Colonic mucosa (tissue), 4 donors: ENCODE measurements at regions not wholly inside any gene's neighbourhood (a gene's known extent, or its start where the extent isn't known, plus 50 kb on each side); places are given as distances from the start of the nearest gene placed in this dataset.

Experiments
- DNase-seq: peaks from one replicate; pipeline ENCODE4 v3.0.0-alpha.2; 2020
- H3K27ac ChIP-seq: fragments of 200-600 bp; one replicate; pipeline ENCODE4 v1.8.0; 2021
- H3K27me3 ChIP-seq: fragments of 200-600 bp; one replicate; pipeline ENCODE4 v1.8.0; 2021
- H3K36me3 ChIP-seq: fragments of 200-600 bp; one replicate; pipeline ENCODE4 v1.8.0; 2021
- H3K4me1 ChIP-seq: fragments of 200-600 bp; one replicate; pipeline ENCODE4 v1.8.0; 2021; ENCODE audit warnings: mild to moderate bottlenecking
- H3K4me3 ChIP-seq: fragments of 200-600 bp; one replicate; pipeline ENCODE4 v1.8.0; 2021
- H3K9ac ChIP-seq, 2 donors: one replicate each; pipeline ENCODE4 v1.7.0; 2013; ENCODE audit warnings: control low read depth in 2 of 2, low read depth in 2 of 2, low read length in 2 of 2
- H3K9me3 ChIP-seq: fragments of 200-600 bp; one replicate; pipeline ENCODE4 v1.8.0; 2021
- CTCF ChIP-seq: fragments of 200-600 bp; IDR thresholded peaks from one replicate; pipeline ENCODE4 v1.8.0; 2022; ENCODE audit warnings: antibody characterized with exemption, mild to moderate bottlenecking
- intact Hi-C: fragments of 100-400 bp; cut with DNase I; formaldehyde crosslinking; loops from one replicate; pipeline ENCODE4 v1.14.1; 2022
- donor health status: healthy.
- donor health status: DM: no; HTN: no; CAD: no.
- donor health status: DM: no; HTN: no; CAD: no.

GRCh38 chr16:59259074-59259949 is 525.2 kb upstream of the GOT2 start:
- Histone ChIP-seq H3K4me1 (no peaks in the 10 kb centered on the region), H3K36me3 (no peaks in the 10 kb centered on the region), H3K27ac (no peak overlapping the region), H3K9ac (no peak overlapping the region), H3K27me3 (no peaks in the 10 kb centered on the region), H3K4me3 (no peak overlapping the region), H3K9me3 (no peaks in the 10 kb centered on the region)
- TF ChIP-seq CTCF = no peak
- DNase-seq = no peak
- intact Hi-C loops = no loop called here

GRCh38 chr16:59252317-59252716 is 518.2 kb upstream of the GOT2 start:
- Histone ChIP-seq H3K27me3 (no peaks in the 10 kb centered on the region), H3K4me1 (no peaks in the 10 kb centered on the region), H3K27ac (no peak overlapping the region), H3K9me3 (no peaks in the 10 kb centered on the region), H3K36me3 (no peaks in the 10 kb centered on the region), H3K9ac (no peak overlapping the region), H3K4me3 (no peak overlapping the region)
- intact Hi-C loops = no loop called here
- DNase-seq = no peak
- TF ChIP-seq CTCF = no peak

- Histone ChIP-seq H3K4me1 (no peaks in the 10 kb centered on the region), H3K9me3 (no peaks in the 10 kb centered on the region), H3K27ac (no peak overlapping the region), H3K9ac (no peak overlapping the region), H3K27me3 (no peaks in the 10 kb centered on the region), H3K36me3 (no peaks in the 10 kb centered on the region), H3K4me3 (no peak overlapping the region)
- DNase-seq = no peak
- intact Hi-C loops = no loop called here
- TF ChIP-seq CTCF = no peak
Observed at GRCh38 chr16:59249011-59249410, 514.9 kb upstream of the GOT2 start.

- intact Hi-C loops = no loop called here
- no peaks in the 10 kb centered on the region for H3K27me3 ChIP-seq
- no peak overlapping the region for H3K9ac ChIP-seq
- H3K4me3 ChIP-seq = no peak overlapping the region
- TF ChIP-seq CTCF = no peak
- no peaks in the 10 kb centered on the region for H3K9me3 ChIP-seq
- no peak for DNase-seq
- H3K27ac ChIP-seq = no peak overlapping the region
- no peaks in the 10 kb centered on the region for H3K4me1 ChIP-seq
- no peaks in the 10 kb centered on the region for H3K36me3 ChIP-seq
Observed at GRCh38 chr16:59242556-59242955, 508.4 kb upstream of the GOT2 start.

GRCh38 chr16:59238246-59238645 is 504.1 kb upstream of the GOT2 start:
- Histone ChIP-seq H3K9me3 (no peaks in the 10 kb centered on the region), H3K4me1 (no peaks in the 10 kb centered on the region), H3K4me3 (no peak overlapping the region), H3K27me3 (no peaks in the 10 kb centered on the region), H3K36me3 (no peaks in the 10 kb centered on the region), H3K27ac (no peak overlapping the region), H3K9ac (no peak overlapping the region)
- intact Hi-C loops = no loop called here
- DNase-seq = no peak
- TF ChIP-seq CTCF = no peak
